H1 (cell line): ENCODE measurements at regions not wholly inside any gene's neighbourhood (a gene's known extent, or its start where the extent isn't known, plus 50 kb on each side); places are given as distances from the start of the nearest gene placed in this dataset.

Source experiments
- CTCF ChIA-PET: fragments of 300-600 bp; sonication (Branson Sonifier 250); formaldehyde crosslinking; loops from one replicate; lab custom pipeline; 2021; ENCODE audit not compliant: partially characterized antibody; lab: Charles Lee
- POLR2A ChIA-PET: fragments of 300-600 bp; sonication (Branson Sonifier 250); formaldehyde crosslinking; loops from one replicate; lab custom pipeline; 2021; ENCODE audit warnings: inconsistent platforms; ENCODE audit not compliant: partially characterized antibody; lab: Charles Lee
- DNase-seq, 2 experiments: peaks; one replicate each; pipeline versions ENCODE4 v3.0.0 to v3.0.0-alpha.2; 2010 to 2022; ENCODE audit warnings: low spot score in 2 of 2, low read depth in 1 of 2, mixed read lengths in 1 of 2
- FAIRE-seq: peaks from 2 replicates; lab custom pipeline; 2011; peaks lifted over from hg19 to GRCh38; lab: Jason Lieb, UNC
- H2AFZ ChIP-seq: 2 replicates; pipeline ENCODE4 v1.8.1; 2012; ENCODE audit warnings: low read length, inconsistent platforms
- H2AK5ac ChIP-seq: 2 replicates; pipeline ENCODE4 v1.6.1; 2013; ENCODE audit warnings: low read depth, low read length
- H2BK120ac ChIP-seq: replicated peaks from 2 replicates; pipeline ENCODE3; 2013; ENCODE audit warnings: low read depth, low read length, inconsistent platforms
- H2BK12ac ChIP-seq: 2 replicates; pipeline ENCODE4 v1.6.1; 2013; ENCODE audit warnings: low read depth, low read length
- H2BK15ac ChIP-seq: 2 replicates; pipeline ENCODE4 v1.6.1; 2013; ENCODE audit warnings: low read length
- H2BK20ac ChIP-seq: 2 replicates; pipeline ENCODE4 v1.6.1; 2013; ENCODE audit warnings: low read length
- H2BK5ac ChIP-seq: 2 replicates; pipeline ENCODE4 v1.6.1; 2013; ENCODE audit warnings: low read depth, low read length
- H3K14ac ChIP-seq: 2 replicates; pipeline ENCODE4 v1.6.1; 2013; ENCODE audit warnings: inconsistent platforms; ENCODE audit not compliant: insufficient read length
- H3K18ac ChIP-seq: 2 replicates; pipeline ENCODE4 v1.6.1; 2013; ENCODE audit warnings: low read length; ENCODE audit errors: extremely low read depth
- H3K23ac ChIP-seq: 2 replicates; pipeline ENCODE4 v1.6.1; 2013; ENCODE audit warnings: inconsistent platforms; ENCODE audit not compliant: insufficient read length
- H3K23me2 ChIP-seq: 2 replicates; pipeline ENCODE4 v1.6.1; 2013; ENCODE audit warnings: low read depth, low read length
- H3K27ac ChIP-seq: 2 replicates; pipeline ENCODE4 v1.6.1; 2011; ENCODE audit warnings: low read depth, low read length, inconsistent platforms
- H3K27me3 ChIP-seq, 4 experiments: replicated peaks in 1 of 4; 1 replicate in 1 of 4; 2 replicates in 3 of 4; pipeline versions ENCODE4 v1.6.1 to v1.8.1; 2011 to 2013; ENCODE audit warnings: low read length in 3 of 4, mild to moderate bottlenecking in 3 of 4, inconsistent platforms in 2 of 4, mixed read lengths in 2 of 4, moderate library complexity in 1 of 4; ENCODE audit not compliant: control insufficient read depth in 3 of 4, insufficient read depth in 3 of 4; ENCODE audit errors: extremely low read depth in 1 of 4
- H3K36me3 ChIP-seq, 4 experiments: 2 replicates each; pipeline versions ENCODE4 v1.6.1 to v1.8.1; 2011 to 2013; ENCODE audit warnings: mild to moderate bottlenecking in 4 of 4, low read length in 3 of 4, moderate library complexity in 2 of 4, control low read depth in 1 of 4, inconsistent platforms in 1 of 4; ENCODE audit not compliant: insufficient read depth in 4 of 4, control insufficient read depth in 2 of 4
- H3K4ac ChIP-seq: replicated peaks from 2 replicates; pipeline ENCODE3; 2013; ENCODE audit warnings: low read length, low read depth, mixed read lengths, inconsistent platforms; ENCODE audit not compliant: insufficient read length
- H3K4me1 ChIP-seq, 4 experiments: replicated peaks in 1 of 4; 1 replicate in 1 of 4; 2 replicates in 3 of 4; pipeline versions ENCODE4 v1.6.1 to v1.8.1; 2011 to 2013; ENCODE audit warnings: low read length in 3 of 4, inconsistent platforms in 2 of 4, mixed read lengths in 1 of 4; ENCODE audit not compliant: insufficient read depth in 4 of 4, control insufficient read depth in 3 of 4
- H3K4me2 ChIP-seq, 2 experiments: 2 replicates each; pipeline versions ENCODE4 v1.6.1 to v1.8.1; 2011 to 2013; ENCODE audit warnings: low read depth in 2 of 2, low read length in 2 of 2, control low read depth in 1 of 2, inconsistent platforms in 1 of 2, mild to moderate bottlenecking in 1 of 2; ENCODE audit not compliant: insufficient read depth in 1 of 2
- H3K4me3 ChIP-seq, 4 experiments: fragments of 200-600, 300-600 bp in 1 of 4; sonication (generic), shearing (Covaris generic), sonication (Bioruptor Twin) in 1 of 4; 2 replicates each; pipeline versions ENCODE4 v1.5.1 to v1.8.1; 2011 to 2016; ENCODE audit warnings: low read length in 4 of 4, low read depth in 3 of 4, control low read depth in 2 of 4, inconsistent platforms in 2 of 4, mild to moderate bottlenecking in 2 of 4, mixed read lengths in 1 of 4, moderate library complexity in 1 of 4; ENCODE audit not compliant: insufficient read depth in 2 of 4; ENCODE audit errors: extremely low read depth in 1 of 4
- H3K56ac ChIP-seq: replicated peaks from 2 replicates; pipeline ENCODE3; 2013; ENCODE audit warnings: low read depth, mild to moderate bottlenecking, mixed read lengths, low read length, inconsistent platforms; ENCODE audit not compliant: insufficient read length
- H3K79me1 ChIP-seq: 2 replicates; pipeline ENCODE4 v1.6.1; 2013; ENCODE audit warnings: low read depth, low read length, control low read depth
- H3K79me2 ChIP-seq, 2 experiments: 2 replicates each; pipeline versions ENCODE4 v1.6.1 to v1.8.1; 2012 to 2013; ENCODE audit warnings: low read length in 2 of 2, mild to moderate bottlenecking in 2 of 2, inconsistent platforms in 1 of 2; ENCODE audit not compliant: insufficient read depth in 2 of 2, control insufficient read depth in 1 of 2
- H3K9ac ChIP-seq, 4 experiments: replicated peaks in 1 of 4; 1 replicate in 1 of 4; 2 replicates in 3 of 4; pipeline versions ENCODE4 v1.6.1 to v1.8.1; 2011 to 2013; ENCODE audit warnings: low read depth in 3 of 4, low read length in 3 of 4, control low read depth in 2 of 4, mild to moderate bottlenecking in 2 of 4, moderate library complexity in 2 of 4, inconsistent platforms in 1 of 4; ENCODE audit errors: extremely low read depth in 1 of 4
- H3K9me3 ChIP-seq, 2 experiments: 2 replicates each; pipeline versions ENCODE4 v1.6.1 to v1.8.1; 2012 to 2013; ENCODE audit warnings: mild to moderate bottlenecking in 2 of 2, moderate library complexity in 2 of 2, control low read depth in 1 of 2, inconsistent platforms in 1 of 2, low read depth in 1 of 2, low read length in 1 of 2, mixed read lengths in 1 of 2; ENCODE audit not compliant: insufficient read depth in 2 of 2
- H4K20me1 ChIP-seq, 2 experiments: replicated peaks in 1 of 2; 2 replicates each; pipeline versions ENCODE3 to v1.8.1; 2011 to 2013; ENCODE audit warnings: inconsistent platforms in 2 of 2, low read length in 2 of 2, mild to moderate bottlenecking in 1 of 2; ENCODE audit not compliant: insufficient read depth in 2 of 2, control insufficient read depth in 1 of 2
- H4K5ac ChIP-seq: 2 replicates; pipeline ENCODE4 v1.6.1; 2013; ENCODE audit warnings: low read length, low read depth, mixed read lengths, inconsistent platforms; ENCODE audit not compliant: insufficient read length
- H4K8ac ChIP-seq: 2 replicates; pipeline ENCODE4 v1.8.0; 2013; ENCODE audit warnings: mild to moderate bottlenecking, moderate library complexity, low read length, inconsistent platforms; ENCODE audit not compliant: insufficient read depth; ENCODE audit errors: extremely low read depth
- H4K91ac ChIP-seq: replicated peaks from 2 replicates; pipeline ENCODE3; 2013; ENCODE audit warnings: low read length, mixed read lengths, inconsistent platforms; ENCODE audit not compliant: insufficient read length
- ASH2L ChIP-seq: fragments of 200-600, 300-600 bp; sonication (generic); IDR thresholded peaks from one replicate; pipeline ENCODE4 v1.7.1; 2017; ENCODE audit warnings: low read length
- BCL11A ChIP-seq, 2 experiments: IDR thresholded peaks; one replicate each; pipeline ENCODE4 v1.6.1; 2011; ENCODE audit warnings: low read depth in 2 of 2, low read length in 2 of 2, mild to moderate bottlenecking in 2 of 2
- GTF2F1 ChIP-seq: IDR thresholded peaks from 2 replicates; pipeline ENCODE4 v1.6.1; 2012; ENCODE audit warnings: low read depth, low read length, improper control_type of control experiment, borderline replicate concordance
- KDM4A ChIP-seq: IDR thresholded peaks from one replicate; pipeline ENCODE4 v1.7.1; 2012; ENCODE audit warnings: low read depth, mild to moderate bottlenecking, moderate library complexity, low read length, inconsistent platforms; ENCODE audit not compliant: severe bottlenecking
- MAFK ChIP-seq: IDR thresholded peaks from 2 replicates; pipeline ENCODE4 v1.6.1; 2012; ENCODE audit warnings: low read depth, mild to moderate bottlenecking, improper control_type of control experiment, low read length
- RBBP5 ChIP-seq: IDR thresholded peaks from 2 replicates; pipeline ENCODE4 v1.7.1; 2012; ENCODE audit warnings: low read depth, mild to moderate bottlenecking, inconsistent platforms, low read length, moderate library complexity, borderline replicate concordance
- RNF2 ChIP-seq: fragments of 200-900, 300-1000 bp; sonication (generic); IDR thresholded peaks from 2 replicates; pipeline ENCODE4 v1.7.1; 2016; ENCODE audit warnings: borderline replicate concordance, low read depth, mild to moderate bottlenecking, antibody characterized with exemption, low read length; ENCODE audit not compliant: poor library complexity, severe bottlenecking; ENCODE audit errors: missing control alignments
- SAP30 ChIP-seq: fragments of 300-600 bp; sonication (generic); IDR thresholded peaks from 2 replicates; pipeline ENCODE4 v1.7.1; 2012; ENCODE audit warnings: low read length, moderate library complexity, mild to moderate bottlenecking, inconsistent platforms; ENCODE audit not compliant: insufficient read depth, insufficient replicate concordance
- SIX5 ChIP-seq: IDR thresholded peaks from 2 replicates; pipeline ENCODE4 v1.6.1; 2011; ENCODE audit warnings: mild to moderate bottlenecking, low read depth, low read length
- SRF ChIP-seq: IDR thresholded peaks from 2 replicates; pipeline ENCODE4 v1.6.1; 2011; ENCODE audit warnings: mild to moderate bottlenecking, low read depth, low read length, moderate library complexity
- WGBS, 2 experiments: shearing (Covaris generic) in 1 of 2; methylation state at CpG; one replicate each; pipeline versions ENCODE4 v1.1.6 to v1.1.7; 2013 to 2015; ENCODE audit warnings: low lambda C conversion rate in 2 of 2, mixed read lengths in 2 of 2, inconsistent platforms in 1 of 2, low coverage in 1 of 2, missing lambda C conversion rate in 1 of 2; ENCODE audit not compliant: insufficient replicate concordance in 2 of 2, insufficient coverage in 1 of 2, insufficient read length in 1 of 2; ENCODE audit errors: extremely low coverage in 1 of 2, missing lambda C conversion rate in 1 of 2; 5-methylcytosine and 5-hydroxymethylcytosine counted together
- TF ChIP-seq, protein P1 (sequence below): IDR thresholded peaks from 2 replicates; pipeline ENCODE4 v1.6.1; 2012; ENCODE audit warnings: low read length, inconsistent platforms
- TF ChIP-seq, protein P2 (sequence below): IDR thresholded peaks from 2 replicates; pipeline ENCODE4 v1.6.1; 2012; ENCODE audit warnings: inconsistent platforms

DNA sequence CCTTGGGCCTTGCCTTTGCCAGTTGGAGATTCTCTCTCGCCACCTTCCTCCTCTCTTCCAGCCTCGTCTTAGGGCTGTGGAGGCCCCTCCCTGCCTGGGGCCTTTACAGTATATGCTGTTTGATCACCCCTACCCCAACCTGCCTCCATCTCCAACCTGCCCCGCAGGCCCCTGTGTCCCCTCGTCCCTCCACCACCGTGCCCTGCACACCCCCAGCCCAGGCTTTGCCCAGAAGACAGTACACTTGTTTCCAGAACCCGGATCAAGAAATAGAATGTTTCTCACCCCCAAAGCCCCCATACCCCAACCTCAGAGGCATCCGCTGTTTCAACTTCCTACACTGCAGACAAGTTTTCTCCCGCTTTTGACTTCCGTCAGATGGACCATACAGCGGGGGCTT lies 202.3 kb upstream of the C14orf180 start:
- no peak overlapping the region for H2BK15ac ChIP-seq
- H3K14ac ChIP-seq: no peak overlapping the region
- H3K36me3 ChIP-seq: no peaks in the 10 kb centered on the region
- H3K4me2 ChIP-seq: no peak overlapping the region
- no peak overlapping the region for H4K8ac ChIP-seq
- H3K23me2 ChIP-seq: no peaks in the 10 kb centered on the region
- no peak overlapping the region for H2AFZ ChIP-seq
- no peak overlapping the region for H2BK20ac ChIP-seq
- no peak for DNase-seq
- no peaks in the 10 kb centered on the region for H3K79me1 ChIP-seq
- H2BK5ac ChIP-seq: no peak overlapping the region
- H2AK5ac ChIP-seq: no peak overlapping the region
- no peaks in the 10 kb centered on the region for H3K79me2 ChIP-seq
- no peaks in the 10 kb centered on the region for H4K20me1 ChIP-seq
- no peak overlapping the region for H4K91ac ChIP-seq
- WGBS, 2 experiments: 85% methylated on average over 9 of the region's 10 CpGs; no CpG with 5 or more reads in 1 of the 2 experiments
- H3K18ac ChIP-seq: no peak overlapping the region
- H3K4ac ChIP-seq: no peak overlapping the region
- H4K5ac ChIP-seq: no peak overlapping the region
- no peak overlapping the region for H3K23ac ChIP-seq
- no peaks in the 10 kb centered on the region; a peak in 1 of 4 replicates for H3K9me3 ChIP-seq
- H3K27me3 ChIP-seq: no peaks in the 10 kb centered on the region; a peak in 1 of 7 replicates
- no peak overlapping the region for H2BK120ac ChIP-seq
- no peak overlapping the region for H2BK12ac ChIP-seq
- H3K56ac ChIP-seq: no peak overlapping the region
- no peaks in the 10 kb centered on the region; a peak in 1 of 7 replicates for H3K4me1 ChIP-seq
- H3K27ac ChIP-seq: no peak overlapping the region
- no peak for FAIRE-seq
- ChIA-PET POLR2A (no interaction called here), CTCF (interaction anchor here (0.6 kb wide), 1 partner anchor 227 kb away, joined by 3 read pairs; the partner anchor contains the start of gene TMEM179)
- no peak overlapping the region for H3K4me3 ChIP-seq
- H3K9ac ChIP-seq: no peak overlapping the region
- TF ChIP-seq ASH2L (no peak), KDM4A (no peak), SAP30 (no peak), BCL11A (IDR thresholded peaks at IDR 0.05; ENCODE audit: low read depth in 2 of 2, low read length in 2 of 2) (no peak), RBBP5 (no peak), SRF (no peak), SIX5 (no peak), GTF2F1 (no peak), MAFK (no peak), RNF2 (no peak)
- TF ChIP-seq, protein P1, sequence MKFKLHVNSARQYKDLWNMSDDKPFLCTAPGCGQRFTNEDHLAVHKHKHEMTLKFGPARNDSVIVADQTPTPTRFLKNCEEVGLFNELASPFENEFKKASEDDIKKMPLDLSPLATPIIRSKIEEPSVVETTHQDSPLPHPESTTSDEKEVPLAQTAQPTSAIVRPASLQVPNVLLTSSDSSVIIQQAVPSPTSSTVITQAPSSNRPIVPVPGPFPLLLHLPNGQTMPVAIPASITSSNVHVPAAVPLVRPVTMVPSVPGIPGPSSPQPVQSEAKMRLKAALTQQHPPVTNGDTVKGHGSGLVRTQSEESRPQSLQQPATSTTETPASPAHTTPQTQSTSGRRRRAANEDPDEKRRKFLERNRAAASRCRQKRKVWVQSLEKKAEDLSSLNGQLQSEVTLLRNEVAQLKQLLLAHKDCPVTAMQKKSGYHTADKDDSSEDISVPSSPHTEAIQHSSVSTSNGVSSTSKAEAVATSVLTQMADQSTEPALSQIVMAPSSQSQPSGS: no peak
- TF ChIP-seq, protein P2, sequence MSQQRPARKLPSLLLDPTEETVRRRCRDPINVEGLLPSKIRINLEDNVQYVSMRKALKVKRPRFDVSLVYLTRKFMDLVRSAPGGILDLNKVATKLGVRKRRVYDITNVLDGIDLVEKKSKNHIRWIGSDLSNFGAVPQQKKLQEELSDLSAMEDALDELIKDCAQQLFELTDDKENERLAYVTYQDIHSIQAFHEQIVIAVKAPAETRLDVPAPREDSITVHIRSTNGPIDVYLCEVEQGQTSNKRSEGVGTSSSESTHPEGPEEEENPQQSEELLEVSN: no peak
